Activated CD8-positive, alpha-beta T cell treated with anti-CD3 and anti-CD28 coated beads, Interleukin-2, amount 10 ng/mL, durations not matched to agents 7 days and 5 days (primary cell): ENCODE measurements at regions not wholly inside any gene's neighbourhood (a gene's known extent, or its start where the extent isn't known, plus 50 kb on each side); places are given as distances from the start of the nearest gene placed in this dataset.

Experiments used
- ATAC-seq: fragments of 150-1000 bp; cut with Tn5 transposase; one replicate; pipeline ENCODE4 v1.10.0; 2021; ENCODE audit warnings: moderate library complexity
- CTCF ChIA-PET: fragments of 350-600 bp; sonication (Branson Sonifier 250); formaldehyde crosslinking; loops from one replicate; lab custom pipeline; 2021; ENCODE audit warnings: antibody characterized with exemption; lab: Charles Lee
- POLR2A ChIA-PET: fragments of 350-600 bp; sonication (Branson Sonifier 250); formaldehyde crosslinking; loops from one replicate; lab custom pipeline; 2021; ENCODE audit warnings: antibody characterized with exemption; lab: Charles Lee
- DNase-seq: peaks from one replicate; pipeline ENCODE4 v3.0.0-alpha.2; 2020
- H3K27ac Mint-ChIP-seq: one replicate; pipeline ENCODE4 v1.8.0; 2021; ENCODE audit warnings: mild to moderate bottlenecking, mixed read lengths
- H3K27me3 Mint-ChIP-seq: one replicate; pipeline ENCODE4 v1.8.0; 2021; ENCODE audit warnings: low read depth, mixed read lengths
- H3K36me3 Mint-ChIP-seq: one replicate; pipeline ENCODE4 v1.8.0; 2021; ENCODE audit warnings: low read depth, mixed read lengths
- H3K4me1 Mint-ChIP-seq: one replicate; pipeline ENCODE4 v1.8.0; 2021; ENCODE audit warnings: low read depth, mixed read lengths
- H3K4me3 Mint-ChIP-seq: one replicate; pipeline ENCODE4 v1.8.0; 2021; ENCODE audit warnings: mild to moderate bottlenecking, mixed read lengths
- H3K9me3 Mint-ChIP-seq: one replicate; pipeline ENCODE4 v1.8.0; 2022; ENCODE audit warnings: mixed read lengths; ENCODE audit not compliant: insufficient read depth

GRCh38 chr10:83892737-83893136, 246.6 kb upstream of the GHITM start:
- Mint-ChIP-seq H3K9me3 (no peaks in the 10 kb centered on the region), H3K27me3 (peaks cover 5% of the 10 kb centered on the region), H3K4me3 (no peak overlapping the region), H3K27ac (no peak overlapping the region), H3K4me1 (no peaks in the 10 kb centered on the region), H3K36me3 (no peaks in the 10 kb centered on the region)
- no peak for ATAC-seq
- CTCF ChIA-PET, result no interaction called here
- POLR2A ChIA-PET, result no interaction called here
- DNase-seq, result no peak

DNA sequence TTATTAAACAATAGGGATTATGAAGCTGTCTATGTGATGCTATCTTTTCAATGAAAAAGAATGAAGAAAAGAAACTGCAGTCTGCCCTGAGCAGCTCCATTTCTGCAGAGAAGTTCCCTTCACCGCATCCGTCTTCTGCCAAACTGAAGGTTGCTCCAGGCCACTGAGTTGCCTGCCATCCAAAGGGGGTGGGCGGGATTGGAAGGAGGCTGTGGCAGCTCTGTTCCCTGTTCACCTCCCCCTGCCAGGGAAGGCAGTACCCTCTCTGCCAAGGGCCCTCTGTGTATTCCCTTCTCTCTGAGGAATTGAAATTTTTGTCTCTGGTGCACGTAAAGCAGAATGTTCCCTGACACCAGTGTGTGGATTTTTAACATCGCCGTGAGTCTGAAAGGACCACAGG, 243.1 kb upstream of the GHITM start:
- Mint-ChIP-seq H3K4me1 (no peaks in the 10 kb centered on the region), H3K27ac (no peak overlapping the region), H3K4me3 (no peak overlapping the region), H3K9me3 (no peaks in the 10 kb centered on the region), H3K36me3 (no peaks in the 10 kb centered on the region), H3K27me3 (no peaks in the 10 kb centered on the region)
- CTCF ChIA-PET, result interaction anchor here (1.1 to 1.8 kb wide), 2 partner anchors 18 to 25 kb away, joined by 3 to 6 read pairs; no protein-coding TSS in a partner anchor
- POLR2A ChIA-PET, result no interaction called here
- ATAC-seq, result no peak
- DNase-seq, result no peak

DNA sequence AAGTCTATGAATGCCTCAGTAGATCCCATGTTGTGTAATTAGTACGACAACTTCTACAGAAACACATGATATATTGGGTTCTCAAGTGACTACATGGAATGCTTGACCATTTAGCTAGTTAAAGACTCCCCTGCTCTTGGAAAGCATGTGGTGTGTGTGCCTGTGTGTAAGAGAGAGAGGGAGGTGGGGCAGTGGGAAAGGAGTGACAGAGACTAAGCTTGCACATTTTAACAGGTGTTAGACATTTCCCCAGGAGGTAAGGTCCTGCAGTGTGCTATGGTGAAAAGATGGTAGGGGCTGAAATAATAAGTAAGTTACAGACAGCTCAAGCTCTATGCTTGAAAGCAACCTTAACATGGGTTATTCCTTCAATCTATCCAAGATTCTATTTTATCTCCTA, 241.7 kb upstream of the GHITM start:
- Mint-ChIP-seq H3K4me3 (no peak overlapping the region), H3K9me3 (no peaks in the 10 kb centered on the region), H3K36me3 (no peaks in the 10 kb centered on the region), H3K27ac (no peak overlapping the region), H3K27me3 (no peaks in the 10 kb centered on the region), H3K4me1 (no peaks in the 10 kb centered on the region)
- no peak for ATAC-seq
- DNase-seq, result no peak
- ChIA-PET CTCF (no interaction called here), POLR2A (no interaction called here)

DNA sequence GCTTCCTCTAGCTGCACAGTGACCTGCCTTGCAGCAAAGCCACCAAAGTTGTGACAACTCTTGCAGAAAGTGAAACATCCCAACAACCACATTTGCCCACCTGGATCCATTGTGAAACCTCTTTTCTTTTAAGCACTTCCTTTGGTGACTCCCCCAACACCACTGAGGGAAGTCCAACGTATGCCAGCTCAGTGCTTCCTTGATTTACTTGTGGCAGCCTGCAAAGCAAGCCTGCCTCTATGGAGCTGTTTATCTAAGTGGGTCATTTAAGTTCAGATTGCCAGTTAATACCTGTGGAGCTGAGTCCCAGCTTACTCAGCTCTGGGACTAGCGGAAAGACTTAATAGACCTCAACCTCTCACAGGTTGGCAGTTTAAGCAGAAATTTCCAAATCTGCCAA, 230.8 kb upstream of the GHITM start:
- H3K27me3 Mint-ChIP-seq, result no peaks in the 10 kb centered on the region
- ChIA-PET POLR2A (no interaction called here), CTCF (no interaction called here)
- no peak overlapping the region for H3K4me3 Mint-ChIP-seq
- H3K36me3 Mint-ChIP-seq, result no peaks in the 10 kb centered on the region
- no peak for DNase-seq
- ATAC-seq, result no peak
- H3K4me1 Mint-ChIP-seq, result peaks cover 3% of the 10 kb centered on the region
- no peaks in the 10 kb centered on the region for H3K9me3 Mint-ChIP-seq
- H3K27ac Mint-ChIP-seq, result no peak overlapping the region

DNA sequence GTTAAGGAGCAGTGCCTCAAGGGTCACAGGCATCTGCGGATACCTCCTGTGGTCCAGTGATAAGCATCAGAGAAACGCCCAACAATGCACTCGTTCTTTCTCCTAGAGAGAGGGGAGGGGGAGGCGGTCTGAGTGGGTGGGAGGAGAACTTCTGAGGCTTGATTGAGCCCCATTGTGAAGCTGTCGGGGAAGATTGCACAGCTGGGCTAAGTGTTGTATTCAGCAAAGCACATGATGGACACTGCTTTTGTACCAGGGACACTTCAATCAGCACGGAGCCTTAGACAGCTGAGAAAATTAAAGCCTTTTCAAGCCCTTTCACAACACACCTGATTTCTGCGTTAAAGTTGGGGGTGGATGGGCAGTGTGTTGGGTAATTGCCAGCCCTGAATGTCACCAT, 230.3 kb upstream of the GHITM start:
- Mint-ChIP-seq H3K9me3 (no peaks in the 10 kb centered on the region), H3K36me3 (no peaks in the 10 kb centered on the region), H3K27me3 (no peaks in the 10 kb centered on the region), H3K27ac (no peak overlapping the region), H3K4me1 (peaks cover 3% of the 10 kb centered on the region), H3K4me3 (no peak overlapping the region)
- CTCF ChIA-PET, result no interaction called here
- no peak for DNase-seq
- ATAC-seq, result no peak
- POLR2A ChIA-PET, result no interaction called here

DNA sequence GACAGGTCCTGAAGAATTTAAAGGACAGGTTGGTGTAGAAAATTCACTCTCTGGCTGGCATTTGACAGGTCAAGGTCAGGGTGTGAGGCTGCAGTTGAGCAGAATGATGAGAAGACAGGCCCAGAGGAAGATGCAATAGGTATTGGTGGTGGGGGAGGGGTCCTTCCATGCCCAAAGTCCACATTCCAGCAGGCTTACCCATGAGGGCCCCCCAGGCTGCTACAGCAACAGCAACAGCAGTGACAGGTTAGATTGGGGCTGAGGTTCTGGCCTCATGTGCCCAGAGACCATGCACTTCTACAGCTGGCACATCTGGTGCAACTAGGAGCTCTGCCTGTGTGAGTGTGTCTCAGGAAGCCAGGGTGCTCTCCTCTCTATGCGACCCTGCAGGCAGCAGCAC, 223.5 kb upstream of the GHITM start:
- Mint-ChIP-seq H3K9me3 (no peaks in the 10 kb centered on the region), H3K4me1 (peaks cover 6% of the 10 kb centered on the region), H3K36me3 (no peaks in the 10 kb centered on the region), H3K27ac (no peak overlapping the region), H3K4me3 (no peak overlapping the region), H3K27me3 (no peaks in the 10 kb centered on the region)
- ChIA-PET POLR2A (no interaction called here), CTCF (no interaction called here)
- ATAC-seq (no peak), DNase-seq (no peak)

DNA sequence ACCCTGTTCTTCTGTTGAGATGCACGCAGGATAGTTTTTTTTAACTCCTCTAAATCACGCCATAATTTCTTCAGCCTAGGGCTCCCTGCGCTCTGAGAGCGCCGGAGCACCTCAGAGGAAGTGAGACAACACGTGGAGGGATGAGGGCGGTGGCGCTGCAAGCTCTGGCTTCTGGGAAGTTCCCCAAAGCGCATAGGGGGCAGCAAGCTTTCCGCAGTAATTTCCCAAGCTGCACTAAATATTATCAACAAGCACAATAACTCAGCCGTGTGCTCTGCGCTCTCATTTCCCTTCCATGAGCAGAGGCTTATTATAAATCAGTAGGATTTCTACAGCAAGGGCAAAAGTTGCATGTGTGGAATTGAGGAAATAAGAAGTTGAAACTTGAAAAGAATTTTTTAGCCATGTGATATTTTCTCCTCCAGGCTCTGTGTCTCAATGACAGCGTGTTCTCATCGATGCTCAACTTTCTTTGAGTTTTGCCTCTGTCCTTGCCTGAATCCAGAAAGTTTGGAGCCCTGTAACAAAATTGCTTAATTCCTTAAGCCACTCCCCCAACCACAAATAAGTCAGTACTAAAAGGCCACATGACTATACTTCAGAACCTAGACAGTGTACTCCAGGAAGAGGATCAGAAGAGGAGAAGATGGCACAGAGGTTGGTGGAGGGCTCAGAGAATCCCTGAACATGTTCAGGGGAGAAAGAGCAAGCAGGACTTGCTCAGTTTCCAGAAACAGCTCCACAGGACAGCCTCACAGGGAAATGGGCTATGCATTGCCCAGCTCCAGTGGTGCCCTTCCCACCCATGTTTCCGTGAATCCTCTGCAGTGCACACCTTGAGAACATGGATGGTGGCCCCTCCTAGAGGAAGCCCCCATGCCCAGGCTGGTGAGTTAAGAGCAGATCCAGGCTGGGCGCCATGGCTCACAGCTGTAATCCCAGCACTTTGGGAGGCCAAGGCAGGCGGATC, 221.5 kb upstream of the GHITM start:
- Mint-ChIP-seq H3K4me1 (peaks cover 6% of the 10 kb centered on the region), H3K27ac (no peak overlapping the region), H3K36me3 (no peaks in the 10 kb centered on the region), H3K4me3 (no peak overlapping the region), H3K9me3 (no peaks in the 10 kb centered on the region), H3K27me3 (no peaks in the 10 kb centered on the region)
- POLR2A ChIA-PET, result no interaction called here
- DNase-seq (no peak), ATAC-seq (no peak)
- CTCF ChIA-PET, result no interaction called here

DNA sequence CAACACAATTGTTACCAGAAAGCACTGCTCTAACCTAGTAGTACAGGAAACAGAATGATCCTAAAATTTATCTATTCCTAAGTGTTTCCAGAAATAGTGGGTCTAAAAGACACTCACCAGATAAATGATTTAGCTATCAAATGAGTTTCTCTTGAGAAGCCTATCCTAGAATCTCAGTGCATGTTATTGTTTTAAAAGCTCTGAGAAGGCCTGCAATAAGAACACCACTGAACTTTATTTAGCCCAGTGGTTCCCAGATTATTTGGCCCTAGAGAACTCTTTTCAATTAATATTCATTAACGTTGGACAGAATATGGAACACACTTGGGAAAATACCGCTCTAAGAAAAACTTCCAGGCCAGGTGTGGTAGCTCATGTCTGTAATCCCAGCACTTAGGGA, 220.1 kb upstream of the GHITM start:
- Mint-ChIP-seq H3K27me3 (no peaks in the 10 kb centered on the region), H3K4me3 (no peak overlapping the region), H3K9me3 (no peaks in the 10 kb centered on the region), H3K27ac (no peak overlapping the region), H3K4me1 (peaks cover 6% of the 10 kb centered on the region), H3K36me3 (no peaks in the 10 kb centered on the region)
- DNase-seq (no peak), ATAC-seq (no peak)
- ChIA-PET POLR2A (no interaction called here), CTCF (no interaction called here)

DNA sequence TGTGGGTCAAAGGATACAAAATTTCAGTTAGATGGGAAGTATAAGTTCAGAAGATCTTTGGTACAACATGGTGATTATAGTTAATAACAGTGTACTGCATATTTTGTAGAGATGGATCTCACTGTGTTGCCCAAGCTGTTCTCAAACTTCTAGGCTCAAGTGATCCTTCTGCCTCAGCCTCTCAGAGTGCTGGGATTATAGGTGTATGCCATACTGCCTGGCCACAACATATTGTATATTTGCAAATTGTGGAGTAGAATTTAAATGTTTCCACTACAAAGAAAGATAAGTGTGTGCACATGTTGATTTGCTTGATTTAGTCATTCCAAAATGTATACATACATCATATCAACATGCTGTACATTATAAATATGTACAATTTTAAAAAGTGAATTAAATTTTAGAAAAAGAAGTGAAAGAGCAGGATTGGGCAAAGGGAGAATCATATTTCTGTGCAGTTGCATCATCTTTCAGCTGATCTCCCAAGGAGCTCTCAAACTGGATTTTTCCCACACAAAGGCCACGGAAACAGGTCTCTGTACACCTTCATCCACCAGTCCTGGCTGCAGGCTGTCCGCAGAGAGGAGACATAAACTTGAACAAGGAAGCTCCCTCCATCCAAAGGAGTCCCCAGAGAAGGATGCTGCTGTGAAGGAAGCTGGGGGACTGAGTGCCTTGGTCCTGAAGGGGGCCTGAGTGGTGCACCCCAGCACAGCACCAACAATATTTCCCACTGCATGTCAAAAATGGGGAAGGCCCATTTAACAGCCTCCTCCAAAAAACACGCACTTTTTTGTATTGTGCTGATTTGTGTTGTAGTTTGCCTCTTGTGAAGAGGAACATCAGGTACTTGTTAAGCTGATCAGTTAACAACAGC, 217.1 kb upstream of the GHITM start:
- H3K27me3 Mint-ChIP-seq, result no peaks in the 10 kb centered on the region
- POLR2A ChIA-PET, result no interaction called here
- H3K4me3 Mint-ChIP-seq, result no peak overlapping the region
- no peaks in the 10 kb centered on the region for H3K9me3 Mint-ChIP-seq
- no peak for DNase-seq
- CTCF ChIA-PET, result no interaction called here
- ATAC-seq, result no peak
- H3K27ac Mint-ChIP-seq, result no peak overlapping the region
- peaks cover 6% of the 10 kb centered on the region for H3K4me1 Mint-ChIP-seq
- H3K36me3 Mint-ChIP-seq, result no peaks in the 10 kb centered on the region

- DNase-seq, result no peak
- Mint-ChIP-seq H3K4me3 (no peak overlapping the region), H3K9me3 (no peaks in the 10 kb centered on the region), H3K27ac (no peak overlapping the region), H3K36me3 (no peaks in the 10 kb centered on the region), H3K4me1 (no peaks in the 10 kb centered on the region), H3K27me3 (no peaks in the 10 kb centered on the region)
- ChIA-PET CTCF (no interaction called here), POLR2A (no interaction called here)
- ATAC-seq, result no peak
Observed at GRCh38 chr10:83925133-83925532, 214.2 kb upstream of the GHITM start.

DNA sequence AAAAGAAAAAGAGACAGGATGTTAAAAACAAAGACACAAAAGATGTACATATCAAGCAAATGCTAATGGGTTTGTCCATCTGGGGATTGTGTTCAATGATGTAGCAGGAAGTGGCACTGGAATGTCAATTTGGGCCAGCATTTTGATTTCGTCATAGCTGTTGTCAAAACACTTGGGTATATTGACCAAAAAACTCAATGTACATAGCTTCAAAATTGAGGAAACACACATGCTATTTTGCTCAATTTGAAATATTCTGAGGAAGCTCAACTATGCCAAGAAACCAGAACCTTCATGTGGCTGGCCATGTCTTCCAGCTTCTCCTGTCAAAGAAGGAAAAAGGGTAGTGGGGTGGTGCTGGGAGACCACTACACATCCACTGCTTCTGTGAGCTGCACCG, 212.7 kb upstream of the GHITM start:
- DNase-seq (no peak), ATAC-seq (no peak)
- no peak overlapping the region for H3K27ac Mint-ChIP-seq
- H3K4me3 Mint-ChIP-seq, result no peak overlapping the region
- no peaks in the 10 kb centered on the region for H3K36me3 Mint-ChIP-seq
- ChIA-PET POLR2A (no interaction called here), CTCF (interaction anchor here (1.0 kb wide), 1 partner anchor 55 kb away, joined by 3 read pairs; no protein-coding TSS in a partner anchor)
- H3K9me3 Mint-ChIP-seq, result no peaks in the 10 kb centered on the region
- no peaks in the 10 kb centered on the region for H3K27me3 Mint-ChIP-seq
- H3K4me1 Mint-ChIP-seq, result no peaks in the 10 kb centered on the region

- ChIA-PET POLR2A (no interaction called here), CTCF (no interaction called here)
- DNase-seq (no peak), ATAC-seq (no peak)
- no peaks in the 10 kb centered on the region for H3K36me3 Mint-ChIP-seq
- no peak overlapping the region for H3K4me3 Mint-ChIP-seq
- H3K27me3 Mint-ChIP-seq, result no peaks in the 10 kb centered on the region
- no peak overlapping the region for H3K27ac Mint-ChIP-seq
- no peaks in the 10 kb centered on the region for H3K4me1 Mint-ChIP-seq
- H3K9me3 Mint-ChIP-seq, result no peaks in the 10 kb centered on the region
Observed at GRCh38 chr10:83927166-83927565, 212.1 kb upstream of the GHITM start.
